GM19099 (cell line): ENCODE measurements at regions not wholly inside any gene's neighbourhood (a gene's known extent, or its start where the extent isn't known, plus 50 kb on each side); places are given as distances from the start of the nearest gene placed in this dataset.

Source experiments
- POLR2A ChIP-seq: IDR thresholded peaks from 3 replicates; pipeline ENCODE4 v1.6.1; 2011; ENCODE audit warnings: low read depth; ENCODE audit not compliant: insufficient read length; ENCODE audit errors: extremely low read depth

DNA sequence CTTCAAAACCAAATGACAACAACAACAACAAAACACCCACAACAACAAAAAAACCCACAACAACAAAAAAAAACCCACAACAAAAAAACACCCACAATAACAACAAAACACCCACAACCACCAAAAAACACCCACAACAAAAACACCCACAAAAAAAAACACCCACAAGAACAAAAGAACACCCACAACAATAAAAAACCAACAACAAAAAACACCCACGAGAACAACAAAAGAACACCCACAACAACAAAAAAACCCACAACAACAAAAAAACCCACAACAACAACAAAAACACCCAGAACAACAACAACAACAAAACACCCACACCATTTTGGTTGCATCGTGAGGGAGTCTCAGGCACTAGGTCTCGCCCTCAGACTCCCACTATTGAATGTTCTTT lies 117.8 kb downstream of the C16orf95 start:
- no peak for TF ChIP-seq POLR2A

DNA sequence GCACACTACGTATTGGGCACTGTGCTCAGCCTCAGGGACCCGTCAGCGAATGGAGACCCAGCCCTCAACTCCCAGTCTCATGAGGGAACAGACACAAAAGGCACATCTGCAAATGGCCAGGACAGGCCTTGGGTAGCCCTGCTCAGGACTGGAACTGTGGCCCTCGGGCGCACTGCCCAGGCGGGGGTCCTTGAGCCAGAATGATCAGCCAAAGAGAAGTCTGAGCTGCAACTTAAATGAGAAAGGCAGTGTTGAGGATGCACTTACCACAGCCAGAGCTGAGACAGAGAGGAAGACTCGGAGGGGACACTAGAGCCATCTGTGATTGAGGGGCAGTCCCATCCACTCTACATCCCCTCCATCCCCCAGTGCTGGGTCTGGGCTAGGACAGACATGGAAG lies 117.3 kb downstream of the C16orf95 start:
- TF ChIP-seq POLR2A, result no peak

DNA sequence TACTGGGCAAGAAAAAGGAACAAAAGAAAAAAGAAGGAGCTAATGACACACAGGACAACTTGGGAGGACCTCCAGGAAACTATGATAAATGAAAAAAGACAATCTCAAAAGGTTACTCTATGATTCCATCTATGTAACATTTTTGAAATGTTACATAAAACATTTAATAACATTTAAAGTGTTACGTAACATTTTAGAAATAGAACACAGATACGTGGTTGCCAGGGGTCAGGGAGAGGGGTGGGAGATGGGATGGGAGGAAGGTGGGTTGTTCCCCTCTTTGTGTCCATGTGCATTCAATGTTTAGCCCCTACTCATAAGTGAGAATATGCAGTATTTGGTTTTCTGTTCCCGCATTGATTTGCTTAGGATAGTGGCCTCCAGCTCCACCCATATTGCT lies 116.6 kb downstream of the C16orf95 start:
- TF ChIP-seq POLR2A, result no peak

DNA sequence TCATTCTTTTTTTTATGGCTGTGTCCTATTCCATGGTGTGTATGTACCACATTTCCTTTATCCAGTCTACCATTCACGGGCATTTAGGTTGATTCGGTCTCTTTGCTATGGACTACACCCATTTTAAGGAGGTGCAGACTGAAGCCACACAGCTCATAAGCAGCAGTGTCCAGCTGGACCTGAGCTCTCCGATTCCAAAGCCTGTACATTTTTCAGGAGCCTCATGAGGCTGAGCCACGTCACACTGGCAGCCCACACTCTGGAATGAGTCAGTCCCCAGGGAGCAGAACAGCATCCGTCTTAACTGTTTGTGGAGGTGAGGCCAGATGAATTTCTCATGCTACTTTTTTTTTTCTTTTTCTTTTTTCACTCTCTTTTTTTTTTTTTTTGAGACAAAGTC lies 116.1 kb downstream of the C16orf95 start:
- TF ChIP-seq POLR2A, result no peak

DNA sequence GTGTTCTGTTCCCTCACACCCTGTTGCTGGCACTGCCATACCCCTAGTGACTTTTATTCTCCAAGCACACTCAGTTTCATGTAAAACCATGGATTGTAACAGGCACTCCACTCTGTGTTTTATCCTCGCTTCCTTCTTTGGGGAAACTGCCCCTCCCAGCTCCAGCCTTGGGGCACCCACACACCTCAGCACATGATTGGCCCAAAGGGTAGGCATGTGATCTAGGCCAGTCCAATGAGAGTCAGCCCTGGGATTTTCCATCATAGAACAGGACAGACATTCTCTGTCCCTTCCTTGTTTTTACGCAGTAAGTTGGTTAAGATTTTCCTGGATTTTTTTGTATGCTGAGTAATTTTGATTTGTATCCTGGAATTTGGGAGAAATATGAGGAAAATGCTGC lies 115.4 kb downstream of the C16orf95 start:
- no peak for TF ChIP-seq POLR2A

DNA sequence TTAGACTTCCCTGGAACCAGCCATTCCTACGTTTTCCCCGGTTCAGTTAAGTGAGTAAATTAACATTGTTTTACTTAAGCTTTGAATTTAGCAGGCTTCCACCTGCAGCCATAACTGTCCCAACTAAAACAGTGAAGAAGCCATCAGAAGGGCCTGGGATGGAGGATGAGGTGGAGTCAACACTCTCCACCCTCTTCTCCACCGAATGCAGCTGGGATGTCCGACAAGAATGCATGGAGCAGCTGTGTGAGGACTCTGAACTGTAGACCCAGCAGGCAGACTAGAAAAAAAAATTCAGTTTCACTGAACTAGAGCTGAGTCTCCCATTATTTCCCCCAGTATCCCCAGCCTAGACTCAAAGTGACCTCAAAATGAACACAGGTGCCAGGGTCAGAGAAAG lies 114.8 kb downstream of the C16orf95 start:
- TF ChIP-seq POLR2A, result no peak

DNA sequence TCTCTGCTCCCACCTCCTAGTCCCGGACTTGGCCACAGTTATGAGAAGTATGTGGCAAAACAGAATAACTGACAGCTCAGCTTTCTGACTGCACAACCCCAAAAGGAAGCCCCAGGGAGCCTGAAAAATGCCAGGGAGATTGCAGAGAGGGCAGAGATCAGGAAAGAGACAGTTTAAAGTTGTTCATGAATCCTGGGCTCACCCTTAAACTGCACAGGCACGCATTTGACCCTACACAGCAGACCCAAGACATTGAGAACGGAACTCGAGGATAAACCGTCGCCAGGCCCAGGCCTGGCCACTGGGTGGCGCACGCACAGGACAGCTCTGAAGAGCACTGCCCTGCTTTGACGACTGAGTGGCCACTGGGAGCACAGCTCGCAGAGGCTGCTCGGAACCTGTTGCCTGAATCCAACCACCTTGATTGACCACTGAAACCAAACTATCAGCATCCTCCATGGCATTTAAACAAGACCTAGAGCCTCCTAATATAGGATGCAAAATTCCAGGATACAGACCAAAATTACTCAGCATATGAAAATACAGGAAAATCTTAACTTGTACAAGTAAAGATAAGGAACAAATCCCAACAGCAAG lies 114.0 kb downstream of the C16orf95 start:
- TF ChIP-seq POLR2A, result no peak

DNA sequence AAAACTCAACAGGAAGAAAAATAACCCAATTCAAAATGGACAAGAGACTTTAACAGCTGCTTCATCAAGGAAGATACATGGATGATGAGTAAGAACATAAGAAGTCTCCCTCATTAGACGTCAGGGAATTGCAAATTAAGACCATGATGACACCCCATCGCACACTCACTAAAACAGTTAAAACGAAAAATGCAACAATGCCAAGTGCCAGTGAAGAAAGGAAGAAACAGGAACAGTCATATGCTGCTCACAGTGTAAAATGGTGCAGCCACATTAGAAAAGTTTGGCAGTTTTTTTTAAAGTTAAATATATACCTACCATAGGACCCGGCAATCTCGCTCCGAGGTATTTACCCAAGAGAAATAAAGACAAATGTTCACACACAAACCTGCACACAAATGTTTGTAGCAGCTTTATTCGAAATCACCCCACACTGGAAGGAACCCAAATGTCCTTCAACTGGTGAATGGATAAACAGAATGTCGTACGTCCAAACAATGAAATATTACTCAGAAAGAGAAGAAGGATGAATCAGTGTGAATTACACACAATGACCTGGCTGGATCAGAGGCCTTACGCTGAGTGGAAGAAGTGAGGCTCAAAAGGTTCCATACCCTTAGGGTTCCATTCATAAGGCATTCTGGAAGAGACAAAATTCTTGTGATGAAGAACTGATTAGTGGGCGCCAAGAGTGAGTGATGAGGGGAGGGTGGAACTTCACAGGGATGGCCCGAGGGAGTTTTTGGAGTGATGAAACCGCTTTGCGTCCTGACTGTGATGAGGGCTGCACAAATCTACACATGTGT lies 110.3 kb downstream of the C16orf95 start:
- no peak for TF ChIP-seq POLR2A

DNA sequence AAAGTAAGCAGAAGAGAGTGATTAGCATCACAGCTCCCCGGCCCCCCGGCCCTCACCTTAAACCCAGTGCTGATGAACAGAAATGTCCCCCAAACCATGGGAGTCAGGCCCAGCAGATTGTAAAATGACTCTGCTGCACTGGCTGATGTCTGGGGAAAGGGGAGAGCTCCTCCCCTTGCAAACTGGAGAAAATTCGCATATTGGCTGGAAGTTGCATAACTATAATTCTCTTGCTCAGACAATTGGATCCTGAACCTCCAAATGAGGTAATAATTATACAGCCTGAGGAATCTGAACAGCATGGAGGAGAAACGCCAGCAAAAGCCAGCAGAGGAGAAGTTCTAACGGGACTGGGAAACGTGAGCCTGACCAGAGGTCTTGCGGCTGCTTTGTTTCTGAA lies 109.7 kb downstream of the C16orf95 start:
- no peak for TF ChIP-seq POLR2A

DNA sequence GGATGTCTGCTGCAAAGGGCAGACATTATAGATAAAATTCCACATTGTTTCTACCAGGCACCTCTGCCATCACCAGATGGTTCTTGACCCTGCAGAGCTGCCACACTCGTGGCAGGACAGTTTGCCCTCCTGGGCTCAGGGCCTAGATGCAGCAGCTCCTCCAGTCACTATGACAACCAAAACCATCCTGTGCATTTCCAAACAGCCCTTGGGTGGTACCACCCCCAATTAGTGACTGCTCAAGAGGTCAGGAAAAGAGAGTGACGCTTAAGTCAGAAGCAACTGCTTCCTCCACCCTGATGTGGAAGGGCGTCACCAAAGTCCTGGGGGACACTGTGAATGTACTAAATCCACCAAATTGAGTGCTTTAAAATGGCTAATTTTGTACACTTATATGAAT lies 109.2 kb downstream of the C16orf95 start:
- no peak for TF ChIP-seq POLR2A

DNA sequence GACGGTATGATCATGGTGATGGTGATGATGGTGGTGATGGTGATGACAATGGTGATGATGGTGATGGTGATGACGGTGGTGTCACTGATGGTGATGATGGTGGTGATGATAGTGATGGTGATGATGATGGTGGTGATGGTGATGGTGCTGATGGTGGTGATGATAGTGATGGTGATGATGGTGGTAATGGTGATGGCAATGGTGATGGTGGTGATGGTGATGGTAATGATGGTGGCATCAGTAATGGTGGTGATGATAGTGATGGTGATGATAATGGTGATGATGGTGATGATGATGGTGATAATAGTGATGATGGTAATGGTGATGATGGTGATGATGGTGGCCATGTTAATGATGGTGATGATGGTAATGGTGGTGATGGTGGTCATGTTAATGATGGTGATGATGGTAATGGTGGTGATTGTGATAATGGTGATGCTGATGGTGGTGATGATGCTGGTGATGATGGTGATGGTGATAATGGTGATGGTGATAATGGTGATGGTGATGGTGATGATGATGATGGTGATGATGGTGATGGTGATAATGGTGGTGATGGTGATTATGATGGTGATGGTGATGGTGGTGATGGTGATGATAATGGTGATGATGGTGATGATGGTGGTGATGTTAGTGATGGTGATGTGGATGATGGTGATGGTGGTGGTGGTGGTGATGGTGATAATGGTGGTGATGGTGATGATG lies 107.2 kb downstream of the C16orf95 start:
- no peak for TF ChIP-seq POLR2A

DNA sequence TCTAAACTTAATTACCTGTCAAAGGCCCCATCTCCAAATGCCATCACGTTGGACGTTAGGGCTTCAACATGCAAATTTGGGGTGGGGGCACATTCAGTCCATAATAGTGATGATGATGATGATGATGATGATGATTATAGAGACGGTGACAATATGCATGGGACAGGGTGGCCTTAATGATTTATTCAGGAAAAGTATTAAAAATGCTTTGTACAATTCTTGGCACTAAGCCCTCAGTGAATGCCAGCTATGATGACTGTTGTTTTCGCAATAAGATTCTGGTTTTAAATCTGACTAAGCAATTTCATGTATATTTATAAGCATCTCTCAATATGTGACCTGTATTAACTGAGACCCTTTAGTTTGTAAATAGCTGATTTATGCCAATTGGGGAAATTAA lies 106.3 kb downstream of the C16orf95 start:
- no peak for TF ChIP-seq POLR2A

DNA sequence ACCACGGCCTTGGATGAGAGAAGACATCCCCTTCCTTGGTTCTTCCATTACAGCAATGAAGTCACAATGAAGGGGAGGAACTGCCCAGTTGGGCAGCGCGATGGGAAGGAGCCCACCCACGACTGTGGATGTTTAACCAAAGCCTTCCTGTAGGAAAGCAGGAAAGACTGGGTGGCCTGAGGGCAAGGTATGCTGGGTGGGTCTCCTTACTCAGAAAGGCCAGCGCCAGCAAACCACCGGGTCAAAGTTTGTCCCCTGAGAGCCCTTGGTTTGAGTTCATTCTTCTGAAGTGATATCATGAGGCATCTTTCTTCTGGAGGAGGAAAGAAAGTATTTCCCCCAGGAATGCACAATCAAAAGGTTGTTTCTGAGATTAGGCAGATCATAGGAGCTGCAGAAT lies 105.2 kb downstream of the C16orf95 start:
- TF ChIP-seq POLR2A, result no peak

DNA sequence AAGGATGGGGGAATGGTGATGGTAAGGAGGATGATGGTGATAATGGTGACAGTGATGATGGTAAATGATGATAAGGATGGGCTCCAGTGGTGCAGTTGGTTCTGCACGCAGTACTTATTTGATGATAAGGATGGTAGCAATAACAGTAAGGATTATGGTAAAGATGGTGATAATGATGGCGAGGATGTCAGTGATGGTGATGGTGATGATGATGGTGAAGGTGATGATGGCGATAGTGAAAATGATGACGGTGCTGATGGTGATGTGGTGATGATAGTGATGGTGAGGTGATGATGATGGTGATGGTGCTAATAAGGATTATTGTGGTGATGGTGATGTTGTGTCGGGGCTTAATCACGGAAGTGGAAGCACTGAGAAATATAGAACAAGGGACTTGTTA lies 103.7 kb downstream of the C16orf95 start:
- no peak for TF ChIP-seq POLR2A

DNA sequence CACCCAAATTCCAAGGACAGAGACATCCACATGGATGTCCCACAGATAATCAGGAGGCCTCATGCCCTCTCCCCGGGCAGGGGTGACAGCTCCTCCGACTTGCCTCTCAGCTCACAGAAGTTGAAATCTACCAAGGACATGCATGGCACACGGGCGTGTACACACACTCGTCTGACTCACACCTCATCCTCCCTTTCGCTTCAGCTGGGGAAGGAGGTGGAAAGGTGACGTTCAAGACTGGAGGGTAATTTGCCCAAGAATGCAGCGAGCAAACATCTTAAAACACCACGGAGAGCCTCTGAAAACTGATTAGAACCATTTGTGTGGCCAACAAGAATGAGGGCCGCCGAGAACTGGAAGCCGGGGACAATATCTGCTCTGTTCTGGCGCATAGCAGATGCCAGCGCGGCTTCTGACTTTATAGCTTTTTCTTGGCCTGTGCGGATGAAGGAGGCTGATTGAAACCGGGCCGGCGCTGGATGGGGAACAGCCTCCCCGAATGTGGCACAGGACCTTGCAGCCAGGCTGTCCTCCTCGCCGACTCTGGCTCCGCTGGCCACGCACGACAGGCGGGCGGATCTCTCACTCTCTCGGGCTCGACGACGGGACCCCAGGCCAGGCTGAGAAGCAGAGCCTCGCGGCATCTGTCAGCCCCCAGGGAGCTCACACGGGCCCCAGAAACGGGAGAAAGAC lies 100.9 kb downstream of the C16orf95 start:
- TF ChIP-seq POLR2A, result no peak
